Sigmoid colon (tissue), 6 donors: ENCODE measurements at regions not wholly inside any gene's neighbourhood (a gene's known extent, or its start where the extent isn't known, plus 50 kb on each side); places are given as distances from the start of the nearest gene placed in this dataset.

Source experiments
- DNase-seq: peaks from one replicate; pipeline ENCODE4 v3.0.0-alpha.2; 2019
- H3K27ac ChIP-seq, 4 donors: fragments of 200-600 bp; sonication (generic); one replicate each; pipeline ENCODE4 v1.5.1; 2016 to 2019; ENCODE audit warnings: mild to moderate bottlenecking in 1 of 4
- H3K27me3 ChIP-seq, 3 donors: fragments of 200-600 bp; sonication (generic); one replicate each; pipeline ENCODE4 v1.5.1; 2019; ENCODE audit warnings: mild to moderate bottlenecking in 1 of 3
- H3K36me3 ChIP-seq, 4 donors: fragments of 200-600 bp; sonication (generic); one replicate each; pipeline ENCODE4 v1.5.1; 2016 to 2019
- H3K4me1 ChIP-seq, 4 donors: fragments of 200-600 bp; sonication (generic); one replicate each; pipeline ENCODE4 v1.5.1; 2017 to 2019
- H3K4me3 ChIP-seq, 4 donors: fragments of 200-600 bp; sonication (generic); one replicate each; pipeline ENCODE4 v1.5.1; 2017 to 2019; ENCODE audit warnings: mild to moderate bottlenecking in 2 of 4, moderate library complexity in 1 of 4
- H3K9me3 ChIP-seq, 4 donors: fragments of 200-600 bp in 3 of 4; sonication (generic) in 3 of 4; one replicate each; pipeline versions ENCODE4 v1.5.1 to v1.6.1; 2013 to 2019
- CTCF ChIP-seq, 4 experiments: fragments of 450-650 bp in 3 of 4; fragments of 200-600 bp in 1 of 4; IDR thresholded peaks; one replicate each; pipeline ENCODE4 v1.5.1; 2016 to 2019; ENCODE audit warnings: antibody characterized with exemption in 4 of 4, mild to moderate bottlenecking in 3 of 4, moderate library complexity in 2 of 4
- EP300 ChIP-seq, 4 donors: sonication (generic); formaldehyde crosslinking; IDR thresholded peaks; one replicate each; pipeline ENCODE4 v1.6.1; 2017; ENCODE audit warnings: antibody characterized with exemption in 4 of 4
- POLR2A ChIP-seq, 2 donors: fragments of 450-650 bp; IDR thresholded peaks; one replicate each; pipeline ENCODE4 v1.6.1; 2016; ENCODE audit warnings: antibody characterized with exemption in 2 of 2, mild to moderate bottlenecking in 2 of 2, moderate library complexity in 2 of 2
- POLR2AphosphoS5 ChIP-seq, 4 donors: sonication (generic); formaldehyde crosslinking; IDR thresholded peaks; one replicate each; pipeline ENCODE4 v1.6.1; 2017; ENCODE audit warnings: antibody characterized with exemption in 4 of 4
- WGBS, 2 donors: extraction: QIAGEN DNeasy Blood & Tissue Kit; methylation state at CpG; one replicate each; pipeline ENCODE4 v1.1.7; 2013; 5-methylcytosine and 5-hydroxymethylcytosine counted together
- intact Hi-C: fragments of 100-400 bp; cut with DNase I; formaldehyde crosslinking; loops from one replicate; pipeline ENCODE4 v1.15.1; 2023
- donor health status: healthy with polysubstance abuse.
- donor health status: healthy.

DNA sequence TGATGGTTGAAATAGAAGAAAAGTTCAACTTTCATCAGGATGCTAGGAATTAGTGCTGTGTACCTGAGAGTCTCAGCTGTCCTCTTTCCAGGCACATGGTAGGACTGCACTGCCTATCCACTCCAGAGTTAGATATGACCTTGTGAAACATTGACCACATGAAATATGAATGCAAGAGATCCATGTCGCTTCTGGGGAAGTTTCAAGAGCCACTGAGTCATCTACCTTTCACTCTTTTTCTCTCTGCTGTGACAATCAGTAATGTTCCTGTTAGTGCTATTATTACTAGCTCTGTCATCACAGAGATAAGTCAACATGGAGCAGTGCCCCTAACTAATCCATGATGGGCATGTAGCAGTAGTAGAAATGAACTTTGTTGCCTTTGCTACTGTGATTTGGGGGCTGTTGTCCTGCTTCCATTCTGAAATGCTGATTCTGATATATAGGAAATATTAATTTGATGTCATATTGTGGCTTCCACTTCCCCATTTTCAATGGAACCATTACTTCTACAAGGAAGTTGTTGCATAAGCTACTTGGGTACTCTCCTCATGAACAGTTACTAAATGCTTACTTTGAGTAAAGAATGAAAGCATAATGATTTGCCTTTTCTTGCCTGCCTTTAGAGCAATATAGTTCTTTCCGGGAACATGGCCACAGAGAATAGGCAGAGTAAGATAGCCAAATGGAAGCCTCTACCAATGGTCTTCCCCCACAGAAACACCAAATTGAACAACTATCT is 192.8 kb upstream of the ZNF521 start:
- TF ChIP-seq CTCF (IDR thresholded peaks at IDR 0.05) (no peak), POLR2A (IDR thresholded peaks at IDR 0.05) (no peak), EP300 (IDR thresholded peaks at IDR 0.05) (no peak), POLR2AphosphoS5 (IDR thresholded peaks at IDR 0.05) (no peak)
- 76 to 86% methylated on average over 2 of the region's 2 CpGs for WGBS, 2 donors
- intact Hi-C loops = no loop called here
- H3K27me3 ChIP-seq = no peaks in the 10 kb centered on the region
- H3K4me1 ChIP-seq = no peaks in the 10 kb centered on the region
- H3K27ac ChIP-seq = no peak overlapping the region
- no peak overlapping the region for H3K4me3 ChIP-seq
- no peak for DNase-seq
- H3K36me3 ChIP-seq = no peaks in the 10 kb centered on the region
- H3K9me3 ChIP-seq = no peaks in the 10 kb centered on the region

GRCh38 chr18:25538175-25538922 is 186.4 kb upstream of the ZNF521 start:
- 59 to 82% methylated on average over 7 of the region's 7 CpGs for WGBS, 2 donors
- H3K4me3 ChIP-seq = no peak overlapping the region
- TF ChIP-seq CTCF (IDR thresholded peaks at IDR 0.05) = no peak
- no peak for TF ChIP-seq POLR2AphosphoS5 (IDR thresholded peaks at IDR 0.05)
- TF ChIP-seq POLR2A (IDR thresholded peaks at IDR 0.05) = no peak
- TF ChIP-seq EP300 (IDR thresholded peaks at IDR 0.05) = no peak
- H3K27ac ChIP-seq = no peak overlapping the region
- no peaks in the 10 kb centered on the region for H3K36me3 ChIP-seq
- intact Hi-C loops = no loop called here
- no peaks in the 10 kb centered on the region for H3K27me3 ChIP-seq
- no peaks in the 10 kb centered on the region for H3K4me1 ChIP-seq
- no peak for DNase-seq
- H3K9me3 ChIP-seq = no peaks in the 10 kb centered on the region

DNA sequence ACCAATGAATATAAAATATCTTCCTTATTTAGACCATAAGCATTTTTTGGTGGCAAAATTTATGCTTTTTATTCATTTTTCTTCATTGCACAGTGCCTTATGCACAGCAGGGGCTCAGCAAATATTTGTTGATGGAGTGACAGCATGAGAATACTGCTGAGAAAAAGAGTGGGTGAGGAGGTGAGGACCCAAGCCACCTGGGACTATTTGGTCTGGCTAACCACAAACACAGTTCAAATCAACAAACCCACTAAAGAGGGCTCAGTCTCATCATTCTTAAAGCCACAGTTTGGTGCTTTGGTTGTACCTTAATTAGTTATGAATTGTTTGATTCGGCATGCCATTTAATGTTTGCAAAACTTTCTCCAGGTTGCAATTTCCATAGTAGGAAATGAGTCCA is 183.5 kb upstream of the ZNF521 start:
- Histone ChIP-seq H3K9me3 (no peaks in the 10 kb centered on the region), H3K27me3 (no peaks in the 10 kb centered on the region), H3K36me3 (no peaks in the 10 kb centered on the region), H3K4me1 (no peaks in the 10 kb centered on the region), H3K4me3 (no peak overlapping the region), H3K27ac (no peak overlapping the region)
- no peak for DNase-seq
- TF ChIP-seq POLR2A (IDR thresholded peaks at IDR 0.05) (no peak), EP300 (IDR thresholded peaks at IDR 0.05) (no peak), CTCF (IDR thresholded peaks at IDR 0.05) (no peak), POLR2AphosphoS5 (IDR thresholded peaks at IDR 0.05) (no peak)
- 78 to 88% methylated on average over 1 of the region's 1 CpG for WGBS, 2 donors
- intact Hi-C loops = no loop called here

DNA sequence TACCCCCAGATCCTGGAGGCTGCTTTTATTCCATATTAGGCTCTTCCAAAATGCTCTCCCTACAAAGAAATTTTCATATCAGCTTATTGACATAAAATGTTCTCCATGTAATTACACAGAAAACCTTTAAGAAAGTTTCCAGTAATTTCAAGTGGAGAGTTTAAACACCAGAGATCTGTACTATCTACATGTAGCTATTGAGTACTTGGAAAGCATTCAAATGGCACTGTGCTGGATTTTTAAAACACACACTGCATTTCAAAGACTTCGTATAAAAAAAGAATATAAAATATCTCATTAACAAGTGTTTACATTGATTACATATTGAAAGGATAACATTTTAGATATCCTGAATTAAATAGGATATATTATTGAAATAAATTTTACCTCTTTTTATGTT is 182.4 kb upstream of the ZNF521 start:
- no peak overlapping the region for H3K4me3 ChIP-seq
- H3K27ac ChIP-seq = no peak overlapping the region
- no peak for DNase-seq
- intact Hi-C loops = no loop called here
- no peaks in the 10 kb centered on the region for H3K36me3 ChIP-seq
- H3K4me1 ChIP-seq = no peaks in the 10 kb centered on the region
- H3K9me3 ChIP-seq = no peaks in the 10 kb centered on the region
- TF ChIP-seq CTCF (IDR thresholded peaks at IDR 0.05) = no peak
- no peak for TF ChIP-seq POLR2A (IDR thresholded peaks at IDR 0.05)
- no peak for TF ChIP-seq POLR2AphosphoS5 (IDR thresholded peaks at IDR 0.05)
- TF ChIP-seq EP300 (IDR thresholded peaks at IDR 0.05) = no peak
- H3K27me3 ChIP-seq = no peaks in the 10 kb centered on the region
- WGBS, 2 donors = 49 to 72% methylated on average over 1 of the region's 1 CpG
